ENCODE measurements at regions not wholly inside any gene's neighbourhood (a gene's known extent, or its start where the extent isn't known, plus 50 kb on each side); places are given as distances from the start of the nearest gene placed in this dataset.

- no peak for DNase-seq
Measured at GRCh38 chr5:139733698-139734538, 61.7 kb upstream of the PSD2 start.

- DNase-seq, result no peak
Measured at GRCh38 chr5:139734539-139734916, 61.1 kb upstream of the PSD2 start.

- DNase-seq, result peak; percentile 88
Measured at GRCh38 chr5:139738193-139739149, 57.1 kb upstream of the PSD2 start.

GRCh38 chr5:139739150-139739974 is 56.2 kb upstream of the PSD2 start:
- peak; percentile 82 for DNase-seq

GRCh38 chr5:139740138-139740991 is 55.2 kb upstream of the PSD2 start:
- peak; percentile 55 for DNase-seq

GRCh38 chr5:139740992-139741672 is 54.5 kb upstream of the PSD2 start:
- no peak for DNase-seq

- no peak for DNase-seq
Measured at GRCh38 chr5:139741823-139742172, 53.8 kb upstream of the PSD2 start.

DNA sequence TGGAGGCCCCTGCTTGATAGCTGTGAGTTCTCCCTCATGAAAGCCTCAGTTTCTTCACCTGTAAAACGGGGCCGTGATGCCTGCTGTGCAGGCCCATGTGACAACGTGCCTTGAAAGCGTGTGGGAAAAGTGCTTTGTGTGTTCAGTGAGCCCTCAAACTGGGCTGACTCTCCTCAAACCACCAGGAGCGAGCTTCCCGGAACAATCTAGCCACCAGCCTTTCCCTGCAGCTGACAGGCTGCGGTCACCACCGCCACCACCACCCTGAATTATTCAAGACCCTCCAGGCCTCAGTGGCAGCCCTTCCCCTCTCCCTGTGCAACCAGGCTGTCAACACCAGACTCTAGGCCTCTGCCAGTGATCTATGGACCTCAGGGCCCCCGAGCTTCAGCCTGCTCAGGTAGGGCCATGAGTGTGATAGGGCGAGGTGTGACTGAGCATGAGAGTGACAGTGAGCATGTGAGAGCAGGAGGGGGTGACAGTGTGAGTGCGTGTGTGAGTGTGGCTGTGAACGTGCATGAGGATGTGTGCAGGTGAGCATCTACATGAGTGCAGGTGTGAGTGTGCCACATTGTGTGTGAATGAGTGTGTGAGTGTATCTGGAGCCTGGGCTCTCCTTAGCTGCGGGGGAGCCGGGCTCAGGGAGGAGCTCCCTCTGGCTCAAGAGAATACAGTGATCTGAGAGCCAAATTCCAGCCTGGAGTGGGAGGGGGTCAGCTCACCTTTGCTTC is 53.3 kb upstream of the PSD2 start:
- no peak for DNase-seq

DNA sequence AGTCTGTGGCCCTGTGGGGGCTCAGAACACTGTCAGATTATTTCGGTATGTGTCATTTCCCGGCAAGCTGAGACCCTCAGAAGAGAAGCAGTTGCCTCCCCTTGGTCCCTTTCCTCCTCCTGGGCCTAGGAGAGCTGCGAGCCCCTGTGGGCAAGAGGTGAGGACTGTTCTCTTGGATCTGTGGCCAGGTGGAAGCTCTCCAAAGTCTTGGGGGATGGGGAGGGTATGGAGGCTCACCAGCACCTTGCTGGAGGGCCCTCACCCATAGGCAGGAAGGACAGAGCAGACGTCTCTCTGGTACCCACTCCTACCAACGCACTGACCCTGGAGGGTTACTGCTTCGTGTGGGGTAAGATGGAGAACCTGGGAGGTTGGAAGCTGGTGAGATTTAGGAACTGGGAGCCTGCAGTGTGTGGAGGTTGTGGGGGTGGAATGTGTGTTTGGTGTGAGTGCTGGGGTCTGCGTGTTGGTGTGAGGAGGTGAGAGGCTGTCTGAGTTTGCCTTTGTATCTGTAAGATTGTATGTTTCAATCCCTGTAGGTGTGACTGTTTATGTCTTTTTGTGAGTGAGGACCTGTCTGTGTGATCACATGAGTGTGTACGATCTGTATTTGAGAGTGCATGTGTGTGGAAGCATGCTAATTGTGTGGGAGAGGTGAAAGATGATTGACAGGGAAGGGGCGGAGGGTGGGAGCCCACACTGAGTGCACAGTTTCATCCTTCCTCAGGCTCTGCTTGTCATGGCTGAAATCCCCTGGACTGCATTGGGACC is 52.4 kb upstream of the PSD2 start:
- DNase-seq, result no peak

DNA sequence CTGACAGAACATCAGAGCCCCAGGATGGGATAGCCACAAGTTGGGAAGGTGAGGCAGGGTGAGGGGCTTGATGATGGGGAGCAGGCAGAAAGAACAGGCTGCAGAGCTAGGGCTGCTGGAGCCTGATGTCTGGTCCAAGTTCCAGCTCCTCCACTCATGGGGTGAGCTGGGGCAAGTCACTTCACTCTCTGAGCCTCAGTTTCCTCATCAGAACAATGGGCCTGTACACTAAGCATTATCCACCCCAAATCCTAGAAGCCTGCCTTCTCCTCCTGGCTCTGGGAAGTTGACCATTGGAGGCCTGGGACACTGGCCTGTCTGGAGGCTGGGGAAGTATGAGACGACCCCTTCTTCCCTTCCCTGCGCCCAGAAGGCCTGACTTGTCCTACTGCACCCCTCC is 51.8 kb upstream of the PSD2 start:
- DNase-seq, result no peak

DNA sequence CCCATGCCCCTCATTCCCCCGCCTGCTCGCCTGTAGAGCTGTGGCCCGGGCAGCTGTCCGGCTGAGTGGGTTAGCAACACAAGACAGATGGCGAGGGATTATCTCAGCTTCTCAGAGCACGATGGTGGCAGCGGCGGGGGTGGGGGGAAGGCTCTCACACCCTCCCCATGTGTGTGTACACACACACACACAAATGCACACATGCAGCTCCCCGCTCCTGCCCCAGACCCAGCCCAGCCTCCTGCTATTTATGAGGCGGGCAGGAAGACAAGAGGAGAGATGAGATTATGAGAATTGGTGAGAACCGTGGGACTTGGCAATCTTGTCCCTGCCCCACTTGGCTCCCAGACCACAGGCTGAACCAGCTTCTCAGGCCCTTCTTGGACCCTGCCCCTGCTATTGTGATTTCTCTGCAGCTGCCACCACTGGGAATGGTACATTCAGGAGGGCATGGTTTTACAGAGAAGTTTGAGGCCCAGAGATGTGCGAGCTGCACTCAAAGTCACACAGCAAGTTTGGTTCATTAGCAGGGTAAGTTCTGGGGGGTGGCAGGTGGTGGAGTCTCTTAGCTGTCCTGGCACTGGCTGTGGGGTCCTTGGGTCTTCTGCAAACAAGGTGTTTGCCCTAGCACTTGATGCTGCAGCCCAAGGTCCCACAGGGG is 51.0 kb upstream of the PSD2 start:
- peak; percentile 83 for DNase-seq

DNA sequence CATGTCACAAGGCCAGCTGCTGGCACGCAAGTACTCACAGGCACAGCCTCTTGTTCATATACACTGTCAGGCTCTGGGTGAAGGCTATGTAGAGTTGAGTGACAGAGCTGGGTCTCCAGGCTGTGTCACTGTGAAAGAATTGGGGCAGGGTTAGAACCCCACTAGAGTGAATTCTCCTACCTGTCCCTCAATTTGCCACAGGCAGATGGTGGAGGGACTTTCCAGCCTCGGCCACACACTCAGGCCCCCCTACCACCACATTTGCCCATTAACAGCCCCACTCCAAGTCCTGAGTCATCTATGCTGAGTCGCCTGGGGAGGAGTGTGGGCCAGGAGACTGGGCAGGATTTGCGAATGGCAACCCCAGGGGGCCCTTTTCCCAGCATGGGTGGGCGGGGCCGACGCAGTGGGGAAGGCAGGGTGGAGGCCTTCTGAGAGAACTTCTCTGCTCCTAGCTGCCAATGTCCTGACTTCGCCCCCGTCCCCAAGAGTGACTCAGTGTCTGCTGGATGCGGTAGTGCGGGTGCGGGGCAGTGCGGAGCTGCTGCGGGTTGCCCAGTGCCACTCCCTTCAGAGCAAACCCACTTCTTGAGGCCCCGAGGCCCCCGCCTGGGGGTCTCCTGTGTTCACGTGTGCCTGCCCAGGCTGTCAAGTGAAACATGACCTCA is 50.3 kb upstream of the PSD2 start:
- peak; percentile 89 for DNase-seq

DNA sequence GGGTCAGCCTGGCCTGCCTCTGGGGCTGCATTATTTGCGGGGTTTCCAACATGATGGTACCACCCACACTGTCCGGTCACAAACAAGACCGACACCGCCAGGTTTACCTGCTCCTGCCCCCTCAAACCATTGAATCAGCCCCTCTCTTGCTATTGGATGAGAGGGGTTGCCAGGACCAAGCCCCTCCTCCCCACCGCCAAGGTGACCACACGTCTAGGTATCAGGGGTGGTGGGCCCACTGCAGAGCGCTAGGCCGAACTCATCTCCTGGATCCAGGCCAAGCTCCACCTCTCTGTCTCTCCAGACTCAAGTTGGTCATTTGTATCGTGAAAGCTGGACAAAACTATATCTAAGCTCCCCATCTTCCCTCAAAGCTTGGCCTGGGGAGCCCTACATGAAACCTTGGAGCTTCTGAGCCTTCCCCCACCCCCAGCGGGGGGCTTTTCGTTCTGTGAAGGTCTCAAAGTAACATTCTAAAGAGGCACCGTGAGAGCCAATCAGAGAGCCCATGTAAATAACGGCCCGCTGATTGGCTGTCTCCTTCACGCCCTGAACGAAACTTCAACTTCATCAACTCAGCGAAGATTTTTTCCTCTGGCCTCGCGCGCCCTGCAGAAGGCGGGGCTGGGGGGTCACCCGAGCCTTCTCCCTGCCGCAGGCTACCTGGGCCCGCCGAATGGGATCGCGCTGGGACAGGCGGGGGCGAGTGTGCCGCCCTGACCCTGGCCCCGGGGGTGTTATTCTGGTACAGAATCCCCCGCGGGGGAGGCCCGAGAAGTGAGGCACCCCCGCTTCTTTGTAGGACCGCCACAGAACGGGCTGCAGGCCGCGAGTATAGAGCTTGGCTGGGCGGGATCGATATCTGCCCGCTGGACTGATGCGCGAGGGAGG is 49.6 kb upstream of the PSD2 start:
- peak; percentile 93 for DNase-seq

All from NCI-H69 (cell line).